ENCODE measurements at regions not wholly inside any gene's neighbourhood (a gene's known extent, or its start where the extent isn't known, plus 50 kb on each side); places are given as distances from the start of the nearest gene placed in this dataset.

DNA sequence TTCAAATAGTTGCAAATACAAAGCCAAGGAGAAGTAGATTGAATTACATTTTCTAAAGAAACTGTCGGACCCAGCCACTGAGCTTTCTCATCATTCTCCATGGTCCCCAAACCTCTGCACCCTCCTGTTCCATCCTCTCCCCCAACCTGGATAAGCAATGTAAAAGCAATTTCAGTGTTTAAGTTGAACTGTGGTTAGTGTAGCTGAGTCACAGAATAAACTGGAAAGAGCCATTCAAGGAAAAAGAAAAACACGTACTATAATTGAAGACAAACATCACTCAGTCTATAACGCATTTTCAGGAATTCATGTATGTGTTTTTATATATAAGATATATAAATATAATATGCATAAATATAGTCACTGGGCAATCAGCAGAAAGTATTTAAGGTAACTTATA lies 54.1 kb upstream of the TMEM161B start:
- CTCF ChIA-PET = interaction anchor here (0.7 kb wide), 1 partner anchor 928 kb away, joined by 3 read pairs; no protein-coding TSS in a partner anchor
- no peak for ATAC-seq

More for the DNA sequence above, 54.1 kb upstream of the TMEM161B start:
- Mint-ChIP-seq H3K36me3 (no peaks in the 10 kb centered on the region), H3K4me1 (0 out of 2 replicates have a peak, but pooled peaks cover 2% of the 10 kb centered on the region), H3K27ac (no peak overlapping the region), H3K9me3 (no peaks in the 10 kb centered on the region), H3K4me3 (no peak overlapping the region), H3K27me3 (ENCODE audit: low read depth) (no peaks in the 10 kb centered on the region; the same call in 1 of the 2 replicates)
- TF ChIP-seq FOXJ3 (CRISPR knock-in tag; IDR thresholded peaks at IDR 0.05; ENCODE audit: borderline replicate concordance) (no peak), PRRX2 (CRISPR knock-in tag; IDR thresholded peaks at IDR 0.05) (no peak), TCF7 (CRISPR knock-in tag; IDR thresholded peaks at IDR 0.05; ENCODE audit: low read depth) (no peak), ZNF317 (CRISPR knock-in tag; IDR thresholded peaks at IDR 0.05; ENCODE audit: borderline replicate concordance, low read depth) (no peak), CREB1 (CRISPR knock-in tag; IDR thresholded peaks at IDR 0.05) (no peak), KAT7 (CRISPR knock-in tag; IDR thresholded peaks at IDR 0.05; ENCODE audit: borderline replicate concordance) (no peak), ESRRA (CRISPR knock-in tag; IDR thresholded peaks at IDR 0.05; ENCODE audit: borderline replicate concordance) (no peak)
- TF ChIP-seq, protein P1, sequence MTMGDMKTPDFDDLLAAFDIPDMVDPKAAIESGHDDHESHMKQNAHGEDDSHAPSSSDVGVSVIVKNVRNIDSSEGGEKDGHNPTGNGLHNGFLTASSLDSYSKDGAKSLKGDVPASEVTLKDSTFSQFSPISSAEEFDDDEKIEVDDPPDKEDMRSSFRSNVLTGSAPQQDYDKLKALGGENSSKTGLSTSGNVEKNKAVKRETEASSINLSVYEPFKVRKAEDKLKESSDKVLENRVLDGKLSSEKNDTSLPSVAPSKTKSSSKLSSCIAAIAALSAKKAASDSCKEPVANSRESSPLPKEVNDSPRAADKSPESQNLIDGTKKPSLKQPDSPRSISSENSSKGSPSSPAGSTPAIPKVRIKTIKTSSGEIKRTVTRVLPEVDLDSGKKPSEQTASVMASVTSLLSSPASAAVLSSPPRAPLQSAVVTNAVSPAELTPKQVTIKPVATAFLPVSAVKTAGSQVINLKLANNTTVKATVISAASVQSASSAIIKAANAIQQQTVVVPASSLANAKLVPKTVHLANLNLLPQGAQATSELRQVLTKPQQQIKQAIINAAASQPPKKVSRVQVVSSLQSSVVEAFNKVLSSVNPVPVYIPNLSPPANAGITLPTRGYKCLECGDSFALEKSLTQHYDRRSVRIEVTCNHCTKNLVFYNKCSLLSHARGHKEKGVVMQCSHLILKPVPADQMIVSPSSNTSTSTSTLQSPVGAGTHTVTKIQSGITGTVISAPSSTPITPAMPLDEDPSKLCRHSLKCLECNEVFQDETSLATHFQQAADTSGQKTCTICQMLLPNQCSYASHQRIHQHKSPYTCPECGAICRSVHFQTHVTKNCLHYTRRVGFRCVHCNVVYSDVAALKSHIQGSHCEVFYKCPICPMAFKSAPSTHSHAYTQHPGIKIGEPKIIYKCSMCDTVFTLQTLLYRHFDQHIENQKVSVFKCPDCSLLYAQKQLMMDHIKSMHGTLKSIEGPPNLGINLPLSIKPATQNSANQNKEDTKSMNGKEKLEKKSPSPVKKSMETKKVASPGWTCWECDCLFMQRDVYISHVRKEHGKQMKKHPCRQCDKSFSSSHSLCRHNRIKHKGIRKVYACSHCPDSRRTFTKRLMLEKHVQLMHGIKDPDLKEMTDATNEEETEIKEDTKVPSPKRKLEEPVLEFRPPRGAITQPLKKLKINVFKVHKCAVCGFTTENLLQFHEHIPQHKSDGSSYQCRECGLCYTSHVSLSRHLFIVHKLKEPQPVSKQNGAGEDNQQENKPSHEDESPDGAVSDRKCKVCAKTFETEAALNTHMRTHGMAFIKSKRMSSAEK (CRISPR knock-in tag; IDR thresholded peaks at IDR 0.05; ENCODE audit: borderline replicate concordance) = no peak
- POLR2A ChIA-PET = no interaction called here
- DNase-seq (ENCODE audit: low spot score) = no peak
